Colonic mucosa (tissue), 4 donors: ENCODE measurements at regions not wholly inside any gene's neighbourhood (a gene's known extent, or its start where the extent isn't known, plus 50 kb on each side); places are given as distances from the start of the nearest gene placed in this dataset.

Experiments used
- DNase-seq: peaks from one replicate; pipeline ENCODE4 v3.0.0-alpha.2; 2020
- H3K27ac ChIP-seq: fragments of 200-600 bp; one replicate; pipeline ENCODE4 v1.8.0; 2021
- H3K27me3 ChIP-seq: fragments of 200-600 bp; one replicate; pipeline ENCODE4 v1.8.0; 2021
- H3K36me3 ChIP-seq: fragments of 200-600 bp; one replicate; pipeline ENCODE4 v1.8.0; 2021
- H3K4me1 ChIP-seq: fragments of 200-600 bp; one replicate; pipeline ENCODE4 v1.8.0; 2021; ENCODE audit warnings: mild to moderate bottlenecking
- H3K4me3 ChIP-seq: fragments of 200-600 bp; one replicate; pipeline ENCODE4 v1.8.0; 2021
- H3K9ac ChIP-seq, 2 donors: one replicate each; pipeline ENCODE4 v1.7.0; 2013; ENCODE audit warnings: control low read depth in 2 of 2, low read depth in 2 of 2, low read length in 2 of 2
- H3K9me3 ChIP-seq: fragments of 200-600 bp; one replicate; pipeline ENCODE4 v1.8.0; 2021
- intact Hi-C: fragments of 100-400 bp; cut with DNase I; formaldehyde crosslinking; loops from one replicate; pipeline ENCODE4 v1.14.1; 2022
- TF ChIP-seq, protein P1 (sequence below): fragments of 200-600 bp; IDR thresholded peaks from one replicate; pipeline ENCODE4 v1.8.0; 2022; ENCODE audit warnings: antibody characterized with exemption, mild to moderate bottlenecking
- donor health status: healthy.
- donor health status: DM: no; HTN: no; CAD: no.
- donor health status: DM: no; HTN: no; CAD: no.

DNA sequence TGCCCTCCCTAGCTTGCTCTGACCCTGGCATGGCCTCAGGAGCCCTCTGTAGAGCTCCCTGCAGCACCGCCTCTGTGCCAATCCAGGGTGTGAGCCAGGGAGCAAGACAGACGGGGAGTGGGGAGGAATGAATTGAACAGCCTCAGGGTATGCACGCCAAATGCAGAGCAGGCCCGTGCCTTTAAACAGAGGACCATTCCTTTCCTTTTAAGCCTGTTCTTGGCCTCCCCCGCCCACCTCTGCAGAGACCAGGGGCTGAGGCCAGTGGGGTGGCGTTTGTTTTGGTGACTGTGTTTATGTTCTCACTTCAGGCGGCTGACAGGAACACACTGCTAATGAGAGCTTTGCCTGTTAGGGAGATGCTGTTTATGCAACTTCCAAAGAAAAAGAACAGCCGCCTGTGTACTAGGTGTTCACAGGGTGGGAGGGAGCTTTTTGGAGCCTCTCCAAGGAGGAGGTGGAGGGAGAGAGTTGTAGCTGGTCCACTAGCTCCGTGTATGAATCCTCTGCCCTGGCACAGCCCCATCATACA, 528.1 kb upstream of the DPP6 start:
- no peak for DNase-seq
- Histone ChIP-seq H3K4me1 (no peaks in the 10 kb centered on the region), H3K27me3 (no peaks in the 10 kb centered on the region), H3K4me3 (no peak overlapping the region), H3K9ac (no peak overlapping the region), H3K36me3 (no peaks in the 10 kb centered on the region), H3K9me3 (no peaks in the 10 kb centered on the region), H3K27ac (no peak overlapping the region)
- intact Hi-C loops = no loop called here
- TF ChIP-seq, protein P1, sequence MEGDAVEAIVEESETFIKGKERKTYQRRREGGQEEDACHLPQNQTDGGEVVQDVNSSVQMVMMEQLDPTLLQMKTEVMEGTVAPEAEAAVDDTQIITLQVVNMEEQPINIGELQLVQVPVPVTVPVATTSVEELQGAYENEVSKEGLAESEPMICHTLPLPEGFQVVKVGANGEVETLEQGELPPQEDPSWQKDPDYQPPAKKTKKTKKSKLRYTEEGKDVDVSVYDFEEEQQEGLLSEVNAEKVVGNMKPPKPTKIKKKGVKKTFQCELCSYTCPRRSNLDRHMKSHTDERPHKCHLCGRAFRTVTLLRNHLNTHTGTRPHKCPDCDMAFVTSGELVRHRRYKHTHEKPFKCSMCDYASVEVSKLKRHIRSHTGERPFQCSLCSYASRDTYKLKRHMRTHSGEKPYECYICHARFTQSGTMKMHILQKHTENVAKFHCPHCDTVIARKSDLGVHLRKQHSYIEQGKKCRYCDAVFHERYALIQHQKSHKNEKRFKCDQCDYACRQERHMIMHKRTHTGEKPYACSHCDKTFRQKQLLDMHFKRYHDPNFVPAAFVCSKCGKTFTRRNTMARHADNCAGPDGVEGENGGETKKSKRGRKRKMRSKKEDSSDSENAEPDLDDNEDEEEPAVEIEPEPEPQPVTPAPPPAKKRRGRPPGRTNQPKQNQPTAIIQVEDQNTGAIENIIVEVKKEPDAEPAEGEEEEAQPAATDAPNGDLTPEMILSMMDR = no peak

DNA sequence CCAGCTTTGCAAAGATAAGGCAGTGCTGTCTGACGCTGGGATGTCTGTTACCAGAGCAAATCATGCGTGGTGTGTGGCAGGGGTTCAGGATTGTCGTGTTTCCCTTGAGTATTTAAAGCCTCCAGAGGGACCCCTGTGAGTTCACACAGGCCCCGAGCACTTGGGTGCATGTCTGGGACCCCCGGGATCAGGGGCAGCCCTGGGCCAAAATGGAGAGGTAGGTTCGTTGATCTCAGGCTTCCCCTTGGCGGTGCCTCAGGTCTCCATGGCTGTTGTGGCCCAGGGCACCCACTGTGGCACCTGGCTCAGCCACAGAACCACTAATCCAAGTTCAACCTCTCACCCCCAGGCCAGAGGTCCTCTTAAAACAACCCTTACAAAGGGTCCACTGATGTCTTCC, 523.1 kb upstream of the DPP6 start:
- intact Hi-C loops = no loop called here
- H3K4me3 ChIP-seq = no peak overlapping the region
- H3K36me3 ChIP-seq = no peaks in the 10 kb centered on the region
- TF ChIP-seq, protein P1 = no peak
- no peaks in the 10 kb centered on the region for H3K27me3 ChIP-seq
- H3K9me3 ChIP-seq = no peaks in the 10 kb centered on the region
- H3K4me1 ChIP-seq = no peaks in the 10 kb centered on the region
- H3K9ac ChIP-seq = no peak overlapping the region
- no peak for DNase-seq
- H3K27ac ChIP-seq = no peak overlapping the region

DNA sequence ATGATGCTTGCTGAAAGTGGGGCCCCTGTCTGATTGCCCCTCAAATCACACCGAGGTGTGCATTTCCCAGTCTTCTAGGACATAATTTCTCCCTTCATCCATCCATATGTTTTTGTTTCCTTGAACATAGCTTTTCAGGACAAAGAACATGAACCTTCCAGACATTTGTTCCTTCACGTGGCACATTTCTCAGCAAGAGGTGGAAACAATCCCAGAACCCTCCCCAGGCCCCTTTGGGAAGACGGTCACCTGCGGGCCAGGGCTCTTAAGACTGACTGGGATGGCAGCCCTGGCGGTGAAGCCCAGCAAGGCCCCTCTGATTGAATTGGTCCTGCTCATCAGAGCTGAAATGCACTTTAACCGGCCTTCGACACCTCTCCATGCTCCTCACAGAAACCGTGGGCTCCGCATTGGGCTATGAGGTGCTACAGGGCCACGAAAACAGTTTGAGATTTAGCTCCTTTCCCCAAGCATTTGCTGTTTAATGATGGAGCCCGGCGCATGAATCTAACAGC, 522.5 kb upstream of the DPP6 start:
- no peak for DNase-seq
- H3K4me1 ChIP-seq = no peaks in the 10 kb centered on the region
- H3K27me3 ChIP-seq = no peaks in the 10 kb centered on the region
- no peak overlapping the region for H3K9ac ChIP-seq
- TF ChIP-seq, protein P1 = no peak
- no peaks in the 10 kb centered on the region for H3K9me3 ChIP-seq
- H3K27ac ChIP-seq = no peak overlapping the region
- no peak overlapping the region for H3K4me3 ChIP-seq
- intact Hi-C loops = no loop called here
- H3K36me3 ChIP-seq = no peaks in the 10 kb centered on the region

DNA sequence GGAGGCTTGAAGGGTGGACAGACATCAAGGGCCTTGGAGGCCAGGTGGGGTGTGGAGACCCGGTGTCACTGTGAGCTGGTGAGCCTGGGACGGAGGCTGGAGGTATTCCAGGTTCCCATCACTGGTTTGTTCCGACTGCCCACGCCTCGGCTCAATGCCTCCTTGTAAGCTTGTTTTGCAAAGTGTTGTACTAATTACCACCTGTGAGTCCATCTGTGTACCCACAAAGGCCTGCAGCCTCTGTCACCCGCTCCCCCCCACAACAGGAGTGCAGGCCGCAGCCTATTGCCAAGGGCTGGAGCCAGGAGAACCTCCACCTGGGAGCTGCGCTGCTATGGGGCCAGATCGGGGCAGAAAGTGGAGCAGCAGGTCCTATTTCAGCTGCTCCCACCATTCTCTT, 521.8 kb upstream of the DPP6 start:
- intact Hi-C loops = no loop called here

DNA sequence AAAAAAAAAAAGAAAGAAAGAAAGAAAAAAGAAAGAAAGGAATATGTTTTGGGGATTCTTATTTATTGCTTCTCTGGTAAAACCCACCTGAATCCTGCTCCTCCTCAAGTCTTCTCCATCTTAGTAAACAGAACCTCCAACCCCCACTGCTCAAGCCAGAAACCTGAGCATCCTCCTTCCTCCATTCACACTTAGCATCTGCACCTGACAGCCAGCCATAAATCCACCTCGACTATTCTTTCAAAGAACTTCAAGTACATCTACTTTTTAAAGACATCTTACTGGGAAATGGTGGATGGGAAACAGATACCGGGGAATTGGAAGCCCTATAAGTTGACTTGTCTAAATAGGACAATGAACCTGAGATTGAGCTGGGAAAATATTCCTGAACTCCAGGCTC, 519.9 kb upstream of the DPP6 start:
- intact Hi-C loops = no loop called here
- H3K4me3 ChIP-seq = no peak overlapping the region
- no peaks in the 10 kb centered on the region for H3K9me3 ChIP-seq
- no peak for DNase-seq
- no peak overlapping the region for H3K27ac ChIP-seq
- no peak overlapping the region for H3K9ac ChIP-seq
- H3K36me3 ChIP-seq = no peaks in the 10 kb centered on the region
- H3K4me1 ChIP-seq = no peaks in the 10 kb centered on the region
- TF ChIP-seq, protein P1 = no peak
- H3K27me3 ChIP-seq = no peaks in the 10 kb centered on the region

More for the DNA sequence above, 521.8 kb upstream of the DPP6 start:
- Histone ChIP-seq H3K27me3 (no peaks in the 10 kb centered on the region), H3K4me3 (no peak overlapping the region), H3K36me3 (no peaks in the 10 kb centered on the region), H3K4me1 (no peaks in the 10 kb centered on the region), H3K27ac (no peak overlapping the region), H3K9me3 (no peaks in the 10 kb centered on the region), H3K9ac (no peak overlapping the region)
- no peak for DNase-seq
- TF ChIP-seq, protein P1 = no peak
